Stimulated activated naive B cell treated with anti-CD40 and anti-IgM and Interleukin-4, amounts not matched to agents 10 μg/mL and 1 μg/mL and 100 μg/mL, for 72 hours (primary cell): ENCODE measurements at regions not wholly inside any gene's neighbourhood (a gene's known extent, or its start where the extent isn't known, plus 50 kb on each side); places are given as distances from the start of the nearest gene placed in this dataset.

ENCODE experiments used
- ATAC-seq, 2 donors: fragments of 150-1000 bp; cut with Tn5 transposase; replicated peaks; 2 replicates each; pipeline ENCODE4 v1.10.0; 2021; ENCODE audit warnings: moderate library complexity in 1 of 2
- DNase-seq: peaks from one replicate; pipeline ENCODE4 v3.0.0; 2021
- H3K27ac Mint-ChIP-seq: one replicate; pipeline ENCODE4 v1.8.0; 2022; ENCODE audit warnings: mild to moderate bottlenecking, mixed read lengths
- H3K27me3 Mint-ChIP-seq, 2 donors: one replicate each; pipeline ENCODE4 v1.8.0; 2022; ENCODE audit warnings: mixed read lengths in 2 of 2
- H3K36me3 Mint-ChIP-seq, 2 donors: one replicate each; pipeline ENCODE4 v1.8.0; 2022; ENCODE audit warnings: mixed read lengths in 2 of 2, mild to moderate bottlenecking in 1 of 2
- H3K4me1 Mint-ChIP-seq, 2 donors: one replicate each; pipeline ENCODE4 v1.8.0; 2022; ENCODE audit warnings: mixed read lengths in 2 of 2, mild to moderate bottlenecking in 1 of 2
- H3K4me3 Mint-ChIP-seq, 2 donors: one replicate each; pipeline ENCODE4 v1.8.0; 2022; ENCODE audit warnings: mild to moderate bottlenecking in 2 of 2, mixed read lengths in 2 of 2, moderate library complexity in 1 of 2
- H3K9me3 Mint-ChIP-seq, 2 donors: one replicate each; pipeline ENCODE4 v1.8.0; 2022; ENCODE audit warnings: mixed read lengths in 2 of 2, mild to moderate bottlenecking in 1 of 2

- Mint-ChIP-seq H3K27me3 (peaks cover 4 to 13% of the 10 kb centered on the region in 2 donors), H3K36me3 (no peaks in the 10 kb centered on the region), H3K9me3 (no peaks in the 10 kb centered on the region), H3K27ac (no peak overlapping the region), H3K4me1 (peaks cover 0 to 2% of the 10 kb centered on the region in 2 donors), H3K4me3 (no peak overlapping the region)
- ATAC-seq (no peak), DNase-seq (no peak)
Measured at GRCh38 chr6:113137426-113137825, 719.7 kb upstream of the MARCKS start.

- peaks cover 4 to 7% of the 10 kb centered on the region in 2 donors for H3K27me3 Mint-ChIP-seq
- H3K36me3 Mint-ChIP-seq, result no peaks in the 10 kb centered on the region
- H3K27ac Mint-ChIP-seq, result no peak overlapping the region
- no peak overlapping the region for H3K4me3 Mint-ChIP-seq
- no peak for DNase-seq
- ATAC-seq, result no peak
- H3K4me1 Mint-ChIP-seq, result peaks cover 0 to 2% of the 10 kb centered on the region in 2 donors
- no peaks in the 10 kb centered on the region for H3K9me3 Mint-ChIP-seq
Measured at GRCh38 chr6:113140721-113141120, 716.4 kb upstream of the MARCKS start.

GRCh38 chr6:113141901-113142300 lies 715.2 kb upstream of the MARCKS start:
- no peak overlapping the region for H3K27ac Mint-ChIP-seq
- peaks cover 0 to 2% of the 10 kb centered on the region in 2 donors for H3K4me1 Mint-ChIP-seq
- no peak overlapping the region for H3K4me3 Mint-ChIP-seq
- DNase-seq (no peak), ATAC-seq (no peak)
- no peaks in the 10 kb centered on the region for H3K36me3 Mint-ChIP-seq
- no peaks in the 10 kb centered on the region for H3K9me3 Mint-ChIP-seq
- peaks cover 4 to 7% of the 10 kb centered on the region in 2 donors for H3K27me3 Mint-ChIP-seq

- H3K27ac Mint-ChIP-seq, result no peak overlapping the region
- DNase-seq (no peak), ATAC-seq (no peak)
- no peaks in the 10 kb centered on the region for H3K9me3 Mint-ChIP-seq
- no peaks in the 10 kb centered on the region for H3K4me1 Mint-ChIP-seq
- H3K36me3 Mint-ChIP-seq, result no peaks in the 10 kb centered on the region
- peaks cover 4 to 7% of the 10 kb centered on the region in 2 donors for H3K27me3 Mint-ChIP-seq
- H3K4me3 Mint-ChIP-seq, result no peak overlapping the region
Measured at GRCh38 chr6:113142671-113143174, 714.4 kb upstream of the MARCKS start.

- no peak for DNase-seq
- no peak for ATAC-seq
- H3K27me3 Mint-ChIP-seq, result peaks cover 4 to 7% of the 10 kb centered on the region in 2 donors
- H3K4me1 Mint-ChIP-seq, result no peaks in the 10 kb centered on the region
- no peak overlapping the region for H3K4me3 Mint-ChIP-seq
- H3K27ac Mint-ChIP-seq, result no peak overlapping the region
- no peaks in the 10 kb centered on the region for H3K9me3 Mint-ChIP-seq
- no peaks in the 10 kb centered on the region for H3K36me3 Mint-ChIP-seq
Measured at GRCh38 chr6:113143206-113143605, 713.9 kb upstream of the MARCKS start.

GRCh38 chr6:113144117-113144516 lies 713.0 kb upstream of the MARCKS start:
- Mint-ChIP-seq H3K9me3 (no peaks in the 10 kb centered on the region), H3K27ac (peak overlapping the region; percentile 20), H3K4me1 (no peaks in the 10 kb centered on the region), H3K4me3 (no peak overlapping the region), H3K27me3 (peaks cover 4 to 7% of the 10 kb centered on the region in 2 donors), H3K36me3 (no peaks in the 10 kb centered on the region)
- ATAC-seq (no peak), DNase-seq (no peak)

GRCh38 chr6:113146878-113147277 lies 710.3 kb upstream of the MARCKS start:
- no peaks in the 10 kb centered on the region for H3K4me1 Mint-ChIP-seq
- no peak overlapping the region for H3K4me3 Mint-ChIP-seq
- ATAC-seq (no peak), DNase-seq (no peak)
- H3K27me3 Mint-ChIP-seq, result peaks cover 1 to 2% of the 10 kb centered on the region in 2 donors
- peaks cover 0 to 2% of the 10 kb centered on the region in 2 donors for H3K9me3 Mint-ChIP-seq
- no peak overlapping the region for H3K27ac Mint-ChIP-seq
- no peaks in the 10 kb centered on the region for H3K36me3 Mint-ChIP-seq

- no peak overlapping the region for H3K4me3 Mint-ChIP-seq
- ATAC-seq (no peak), DNase-seq (no peak)
- peaks cover 0 to 2% of the 10 kb centered on the region in 2 donors for H3K9me3 Mint-ChIP-seq
- no peaks in the 10 kb centered on the region for H3K27me3 Mint-ChIP-seq
- no peaks in the 10 kb centered on the region for H3K4me1 Mint-ChIP-seq
- H3K27ac Mint-ChIP-seq, result no peak overlapping the region
- H3K36me3 Mint-ChIP-seq, result no peaks in the 10 kb centered on the region
Measured at GRCh38 chr6:113147544-113147943, 709.6 kb upstream of the MARCKS start.

- no peak for ATAC-seq
- Mint-ChIP-seq H3K36me3 (no peaks in the 10 kb centered on the region), H3K4me3 (no peak overlapping the region), H3K9me3 (peaks cover 0 to 3% of the 10 kb centered on the region in 2 donors), H3K27ac (no peak overlapping the region), H3K27me3 (no peaks in the 10 kb centered on the region), H3K4me1 (no peaks in the 10 kb centered on the region)
- DNase-seq, result no peak
Measured at GRCh38 chr6:113148566-113148965, 708.6 kb upstream of the MARCKS start.

GRCh38 chr6:113149511-113149910 lies 707.6 kb upstream of the MARCKS start:
- Mint-ChIP-seq H3K4me3 (no peak overlapping the region), H3K27ac (no peak overlapping the region), H3K36me3 (no peaks in the 10 kb centered on the region), H3K9me3 (peaks cover 0 to 5% of the 10 kb centered on the region in 2 donors), H3K27me3 (no peaks in the 10 kb centered on the region), H3K4me1 (no peaks in the 10 kb centered on the region)
- ATAC-seq (no peak), DNase-seq (no peak)

- Mint-ChIP-seq H3K4me1 (no peaks in the 10 kb centered on the region), H3K4me3 (no peak overlapping the region), H3K27me3 (no peaks in the 10 kb centered on the region), H3K36me3 (no peaks in the 10 kb centered on the region), H3K27ac (no peak overlapping the region), H3K9me3 (no peaks in the 10 kb centered on the region)
- DNase-seq, result no peak
- no peak for ATAC-seq
Measured at GRCh38 chr6:113160306-113161017, 696.7 kb upstream of the MARCKS start.

- Mint-ChIP-seq H3K27me3 (no peaks in the 10 kb centered on the region), H3K27ac (no peak overlapping the region), H3K4me1 (no peaks in the 10 kb centered on the region), H3K36me3 (no peaks in the 10 kb centered on the region), H3K9me3 (no peaks in the 10 kb centered on the region), H3K4me3 (no peak overlapping the region)
- ATAC-seq (no peak), DNase-seq (no peak)
Measured at GRCh38 chr6:113161018-113161315, 696.2 kb upstream of the MARCKS start.

GRCh38 chr6:113162739-113163138 lies 694.4 kb upstream of the MARCKS start:
- Mint-ChIP-seq H3K4me1 (no peaks in the 10 kb centered on the region), H3K27ac (no peak overlapping the region), H3K27me3 (no peaks in the 10 kb centered on the region), H3K9me3 (no peaks in the 10 kb centered on the region), H3K4me3 (no peak overlapping the region), H3K36me3 (no peaks in the 10 kb centered on the region)
- ATAC-seq (no peak), DNase-seq (no peak)

GRCh38 chr6:113168057-113168456 lies 689.1 kb upstream of the MARCKS start:
- peaks cover 4 to 6% of the 10 kb centered on the region in 2 donors for H3K27me3 Mint-ChIP-seq
- H3K4me3 Mint-ChIP-seq, result no peak overlapping the region
- ATAC-seq (no peak), DNase-seq (no peak)
- no peaks in the 10 kb centered on the region for H3K36me3 Mint-ChIP-seq
- H3K27ac Mint-ChIP-seq, result no peak overlapping the region
- H3K9me3 Mint-ChIP-seq, result peaks cover 4 to 5% of the 10 kb centered on the region in 2 donors
- H3K4me1 Mint-ChIP-seq, result no peaks in the 10 kb centered on the region

GRCh38 chr6:113169484-113169883 lies 687.7 kb upstream of the MARCKS start:
- DNase-seq (no peak), ATAC-seq (no peak)
- no peak overlapping the region for H3K4me3 Mint-ChIP-seq
- peaks cover 4 to 5% of the 10 kb centered on the region in 2 donors for H3K9me3 Mint-ChIP-seq
- no peaks in the 10 kb centered on the region for H3K4me1 Mint-ChIP-seq
- no peak overlapping the region for H3K27ac Mint-ChIP-seq
- H3K36me3 Mint-ChIP-seq, result no peaks in the 10 kb centered on the region
- peaks cover 4 to 6% of the 10 kb centered on the region in 2 donors for H3K27me3 Mint-ChIP-seq
